ENCODE measurements at regions not wholly inside any gene's neighbourhood (a gene's known extent, or its start where the extent isn't known, plus 50 kb on each side); places are given as distances from the start of the nearest gene placed in this dataset.

- DNase-seq (ENCODE audit: low read depth in 2 of 2) = peak in 1 of 2 donors; percentile 36
Measured at GRCh38 chr12:32947206-32948067, 50.9 kb upstream of the PKP2 start.

- DNase-seq (ENCODE audit: low read depth in 2 of 2) = no peak
Measured at GRCh38 chr12:32946504-32947131, 50.0 kb upstream of the PKP2 start.

All from lung microvascular endothelial cell (primary cell).